WERI-Rb-1 (cell line): ENCODE measurements at regions not wholly inside any gene's neighbourhood (a gene's known extent, or its start where the extent isn't known, plus 50 kb on each side); places are given as distances from the start of the nearest gene placed in this dataset.

Experiments
- DNase-seq: peaks from one replicate; pipeline ENCODE4 v3.0.0-alpha.2; 2020
- H3K27ac ChIP-seq: fragments of 250-450 bp; sonication (Bioruptor Pico); 2 replicates; pipeline ENCODE4 v1.5.1; 2020; ENCODE audit warnings: mild to moderate bottlenecking, moderate library complexity
- H3K27me3 ChIP-seq: fragments of 250-450 bp; sonication (Bioruptor Pico); 2 replicates; pipeline ENCODE4 v1.5.1; 2021; ENCODE audit warnings: mild to moderate bottlenecking, low read depth, moderate library complexity; ENCODE audit not compliant: insufficient read depth, severe bottlenecking
- H3K36me3 ChIP-seq: fragments of 250-450 bp; sonication (Bioruptor Pico); 2 replicates; pipeline ENCODE4 v1.5.1; 2020; ENCODE audit warnings: mild to moderate bottlenecking, moderate library complexity
- H3K4me3 ChIP-seq: 2 replicates; pipeline ENCODE4 v1.5.1; 2011; ENCODE audit warnings: low read depth, mild to moderate bottlenecking, control low read depth, low read length
- H3K9me3 ChIP-seq: fragments of 250-450 bp; sonication (Bioruptor Pico); 2 replicates; pipeline ENCODE4 v1.5.1; 2021; ENCODE audit warnings: mild to moderate bottlenecking, moderate library complexity; ENCODE audit not compliant: severe bottlenecking
- TF ChIP-seq, protein P1 (sequence below): IDR thresholded peaks from 2 replicates; pipeline ENCODE4 v1.5.1; 2011; ENCODE audit warnings: low read depth, mild to moderate bottlenecking, control low read depth, inconsistent platforms, low read length

DNA sequence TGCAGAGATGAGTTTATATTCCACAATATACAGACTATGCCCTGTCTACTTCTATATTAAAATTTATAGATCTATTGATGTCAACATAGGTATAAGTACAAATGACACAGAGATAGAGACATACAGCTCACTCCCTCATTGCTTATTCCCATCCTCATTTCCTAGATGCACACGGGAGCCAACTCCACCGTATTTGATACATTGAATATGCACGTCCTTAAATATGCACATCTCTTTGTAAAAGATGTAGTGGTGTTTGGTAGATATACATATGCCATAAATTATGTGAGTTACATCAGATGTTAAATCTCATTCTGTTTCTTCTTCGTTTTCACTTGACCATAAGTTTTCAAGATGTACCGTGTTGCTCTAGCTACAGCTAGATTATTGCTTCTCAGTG, 179.2 kb upstream of the RAB6C start:
- DNase-seq, result no peak
- Histone ChIP-seq H3K27me3 (no peaks in the 10 kb centered on the region), H3K27ac (no peak overlapping the region), H3K9me3 (no peaks in the 10 kb centered on the region), H3K4me3 (no peak overlapping the region), H3K36me3 (no peaks in the 10 kb centered on the region)
- TF ChIP-seq, protein P1, sequence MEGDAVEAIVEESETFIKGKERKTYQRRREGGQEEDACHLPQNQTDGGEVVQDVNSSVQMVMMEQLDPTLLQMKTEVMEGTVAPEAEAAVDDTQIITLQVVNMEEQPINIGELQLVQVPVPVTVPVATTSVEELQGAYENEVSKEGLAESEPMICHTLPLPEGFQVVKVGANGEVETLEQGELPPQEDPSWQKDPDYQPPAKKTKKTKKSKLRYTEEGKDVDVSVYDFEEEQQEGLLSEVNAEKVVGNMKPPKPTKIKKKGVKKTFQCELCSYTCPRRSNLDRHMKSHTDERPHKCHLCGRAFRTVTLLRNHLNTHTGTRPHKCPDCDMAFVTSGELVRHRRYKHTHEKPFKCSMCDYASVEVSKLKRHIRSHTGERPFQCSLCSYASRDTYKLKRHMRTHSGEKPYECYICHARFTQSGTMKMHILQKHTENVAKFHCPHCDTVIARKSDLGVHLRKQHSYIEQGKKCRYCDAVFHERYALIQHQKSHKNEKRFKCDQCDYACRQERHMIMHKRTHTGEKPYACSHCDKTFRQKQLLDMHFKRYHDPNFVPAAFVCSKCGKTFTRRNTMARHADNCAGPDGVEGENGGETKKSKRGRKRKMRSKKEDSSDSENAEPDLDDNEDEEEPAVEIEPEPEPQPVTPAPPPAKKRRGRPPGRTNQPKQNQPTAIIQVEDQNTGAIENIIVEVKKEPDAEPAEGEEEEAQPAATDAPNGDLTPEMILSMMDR, result no peak

GRCh38 chr2:129800686-129801085, 178.8 kb upstream of the RAB6C start:
- no peak for DNase-seq
- no peak overlapping the region for H3K4me3 ChIP-seq
- no peaks in the 10 kb centered on the region for H3K9me3 ChIP-seq
- H3K27me3 ChIP-seq, result no peaks in the 10 kb centered on the region
- H3K36me3 ChIP-seq, result no peaks in the 10 kb centered on the region
- TF ChIP-seq, protein P1, result no peak
- no peak overlapping the region for H3K27ac ChIP-seq

DNA sequence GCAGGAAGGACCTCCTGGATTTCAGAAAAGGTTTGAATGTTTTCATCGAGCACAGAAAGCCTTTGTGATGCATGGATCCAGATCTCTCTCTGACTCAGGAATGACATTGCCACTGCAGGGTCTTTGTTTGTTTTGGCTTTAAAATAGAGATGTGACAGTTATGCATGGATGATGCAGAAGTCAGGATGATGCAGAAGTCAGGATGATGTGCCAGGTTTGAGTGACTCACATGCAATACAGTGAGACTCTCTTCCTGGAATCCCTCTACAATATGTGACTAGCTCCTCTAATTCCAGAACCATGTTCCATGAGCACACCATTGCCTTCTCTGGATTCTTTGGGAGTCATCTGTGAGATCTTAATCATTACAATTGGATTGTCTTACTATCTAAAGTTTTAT, 177.9 kb upstream of the RAB6C start:
- H3K4me3 ChIP-seq, result no peak overlapping the region
- H3K27me3 ChIP-seq, result no peaks in the 10 kb centered on the region
- H3K36me3 ChIP-seq, result no peaks in the 10 kb centered on the region
- DNase-seq, result no peak
- TF ChIP-seq, protein P1, result no peak
- no peaks in the 10 kb centered on the region for H3K9me3 ChIP-seq
- H3K27ac ChIP-seq, result no peak overlapping the region

DNA sequence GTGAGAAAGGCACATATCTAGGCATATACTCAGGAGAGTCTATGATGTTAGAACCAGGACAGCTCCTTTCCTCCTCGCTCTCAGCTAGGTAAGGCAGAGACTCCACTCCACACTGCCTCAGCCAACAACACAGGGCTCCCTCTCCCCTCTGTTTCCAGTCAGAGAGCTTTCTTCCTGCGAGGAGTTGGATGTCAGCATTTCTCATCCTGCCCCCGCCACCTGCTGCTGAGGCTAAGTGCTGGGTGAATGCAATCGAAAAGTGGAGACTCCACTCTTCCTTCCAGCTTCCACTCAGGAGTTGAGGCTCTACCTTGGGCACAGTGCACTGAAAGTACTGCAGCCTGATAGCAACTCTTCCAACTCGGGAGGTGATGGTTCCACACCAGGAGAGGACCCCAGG, 177.2 kb upstream of the RAB6C start:
- no peak for DNase-seq
- TF ChIP-seq, protein P1, result no peak

GRCh38 chr2:129803032-129803431, 176.4 kb upstream of the RAB6C start:
- Histone ChIP-seq H3K4me3 (no peak overlapping the region), H3K9me3 (no peaks in the 10 kb centered on the region), H3K36me3 (no peaks in the 10 kb centered on the region), H3K27ac (no peak overlapping the region), H3K27me3 (no peaks in the 10 kb centered on the region)
- TF ChIP-seq, protein P1, result no peak
- no peak for DNase-seq

More for the DNA sequence above, 177.2 kb upstream of the RAB6C start:
- H3K27ac ChIP-seq, result no peak overlapping the region
- no peaks in the 10 kb centered on the region for H3K36me3 ChIP-seq
- no peak overlapping the region for H3K4me3 ChIP-seq
- H3K9me3 ChIP-seq, result no peaks in the 10 kb centered on the region
- H3K27me3 ChIP-seq, result no peaks in the 10 kb centered on the region

- no peak overlapping the region for H3K4me3 ChIP-seq
- no peak for DNase-seq
- H3K27ac ChIP-seq, result no peak overlapping the region
- H3K9me3 ChIP-seq, result no peaks in the 10 kb centered on the region
- TF ChIP-seq, protein P1, result no peak
- no peaks in the 10 kb centered on the region for H3K36me3 ChIP-seq
- H3K27me3 ChIP-seq, result no peaks in the 10 kb centered on the region
Measured at GRCh38 chr2:129803871-129804270, 175.6 kb upstream of the RAB6C start.
